ENCODE measurements at regions not wholly inside any gene's neighbourhood (a gene's known extent, or its start where the extent isn't known, plus 50 kb on each side); places are given as distances from the start of the nearest gene placed in this dataset.

DNA sequence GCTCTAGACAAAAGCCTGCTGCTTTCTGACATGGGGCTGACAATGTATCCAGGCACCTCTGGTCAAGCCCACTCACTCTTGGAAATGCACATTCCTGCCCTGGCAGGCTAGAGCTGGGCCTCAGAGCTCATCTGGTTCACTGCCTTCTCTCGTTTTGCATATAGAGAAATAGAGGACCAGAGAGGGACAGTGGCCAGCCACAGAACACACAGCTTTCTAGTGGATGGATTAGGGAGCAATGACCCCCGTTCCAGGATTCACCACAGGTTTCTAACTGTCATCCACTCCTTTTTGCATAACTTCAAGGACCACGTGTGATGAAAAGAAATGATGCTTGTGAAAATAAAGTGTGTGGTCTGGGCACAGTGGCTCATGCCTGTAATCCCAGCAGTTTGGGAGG lies 129.6 kb upstream of the IGSF21 start:
- Histone ChIP-seq H3K27ac (ENCODE audit: insufficient read length, low read depth, low read length) (no peak overlapping the region), H3K18ac (ENCODE audit: insufficient read length, low read depth, low read length) (no peak overlapping the region), H3K14ac (ENCODE audit: insufficient read depth, low read length) (no peak overlapping the region), H4K91ac (ENCODE audit: insufficient read length, low read depth, low read length) (no peak overlapping the region), H3K9me3 (ENCODE audit: control insufficient read depth, low read depth, low read length) (no peaks in the 10 kb centered on the region), H2BK5ac (ENCODE audit: insufficient read length, low read length) (no peak overlapping the region), H3K23me2 (ENCODE audit: insufficient read length, low read depth, low read length, poor library complexity, severe bottlenecking) (no peaks in the 10 kb centered on the region), H2BK120ac (ENCODE audit: low read depth, low read length, poor library complexity, severe bottlenecking) (no peak overlapping the region), H2AFZ (ENCODE audit: low read length) (no peak overlapping the region), H3K56ac (ENCODE audit: insufficient read length, low read depth, low read length) (no peak overlapping the region), H3K9ac (ENCODE audit: extremely low read depth, insufficient read length, low read length) (no peak overlapping the region), H3K79me1 (ENCODE audit: insufficient read depth, low read depth, low read length, poor library complexity, severe bottlenecking) (no peaks in the 10 kb centered on the region), H3K23ac (ENCODE audit: insufficient read length, low read depth, low read length) (no peak overlapping the region), H2BK20ac (ENCODE audit: low read depth, low read length, poor library complexity, severe bottlenecking) (no peak overlapping the region), H4K5ac (ENCODE audit: insufficient read length, low read depth, low read length) (no peak overlapping the region), H2BK12ac (ENCODE audit: insufficient read length, low read depth, low read length) (no peak overlapping the region), H3K79me2 (ENCODE audit: insufficient read depth, low read length) (no peaks in the 10 kb centered on the region), H3T11ph (ENCODE audit: low read length) (no peak overlapping the region), H3K27me3 (ENCODE audit: insufficient read depth, low read length) (no peaks in the 10 kb centered on the region), H3K4me1 (ENCODE audit: insufficient read depth, low read length) (no peaks in the 10 kb centered on the region), H3K4ac (ENCODE audit: low read depth, low read length) (no peak overlapping the region), H2BK15ac (ENCODE audit: low read depth, low read length) (no peak overlapping the region), H4K20me1 (ENCODE audit: control insufficient read depth, insufficient read depth, insufficient read length) (no peaks in the 10 kb centered on the region), H4K8ac (replicated peaks; ENCODE audit: insufficient read length, low read depth, low read length) (no peak overlapping the region), H3K4me2 (ENCODE audit: insufficient read depth, insufficient read length, low read length) (no peak overlapping the region), H2AK5ac (ENCODE audit: insufficient read length, low read length) (no peak overlapping the region)
- Mint-ChIP-seq H3K27me3 (ENCODE audit: low read depth) (peaks cover 10% of the 10 kb centered on the region), H3K4me1 (peaks cover 12 to 23% of the 10 kb centered on the region in 2 experiments), H3K27ac (no peak overlapping the region), H3K9me3 (no peaks in the 10 kb centered on the region), H3K36me3 (ENCODE audit: insufficient read depth in 1 of 3, low read depth in 3 of 3) (no peaks in the 10 kb centered on the region), H3K4me3 (no peak overlapping the region)
- no CpG with 5 or more reads among the region's 3 CpGs for WGBS (ENCODE audit: extremely low coverage, insufficient read length, low lambda C conversion rate)
- TF ChIP-seq, protein P1, sequence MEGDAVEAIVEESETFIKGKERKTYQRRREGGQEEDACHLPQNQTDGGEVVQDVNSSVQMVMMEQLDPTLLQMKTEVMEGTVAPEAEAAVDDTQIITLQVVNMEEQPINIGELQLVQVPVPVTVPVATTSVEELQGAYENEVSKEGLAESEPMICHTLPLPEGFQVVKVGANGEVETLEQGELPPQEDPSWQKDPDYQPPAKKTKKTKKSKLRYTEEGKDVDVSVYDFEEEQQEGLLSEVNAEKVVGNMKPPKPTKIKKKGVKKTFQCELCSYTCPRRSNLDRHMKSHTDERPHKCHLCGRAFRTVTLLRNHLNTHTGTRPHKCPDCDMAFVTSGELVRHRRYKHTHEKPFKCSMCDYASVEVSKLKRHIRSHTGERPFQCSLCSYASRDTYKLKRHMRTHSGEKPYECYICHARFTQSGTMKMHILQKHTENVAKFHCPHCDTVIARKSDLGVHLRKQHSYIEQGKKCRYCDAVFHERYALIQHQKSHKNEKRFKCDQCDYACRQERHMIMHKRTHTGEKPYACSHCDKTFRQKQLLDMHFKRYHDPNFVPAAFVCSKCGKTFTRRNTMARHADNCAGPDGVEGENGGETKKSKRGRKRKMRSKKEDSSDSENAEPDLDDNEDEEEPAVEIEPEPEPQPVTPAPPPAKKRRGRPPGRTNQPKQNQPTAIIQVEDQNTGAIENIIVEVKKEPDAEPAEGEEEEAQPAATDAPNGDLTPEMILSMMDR (conservative IDR thresholded peaks at IDR 0.05), result no peak
- no peak for DNase-seq

Data from H9 (cell line).